NCI-H128 (cell line): ENCODE measurements at regions not wholly inside any gene's neighbourhood (a gene's known extent, or its start where the extent isn't known, plus 50 kb on each side); places are given as distances from the start of the nearest gene placed in this dataset.
"Not testable (repeated sequence)": the region's sequence is repeated elsewhere in the genome, so short reads cannot be mapped to it uniquely, and the experiment has no call there.

Experiments used
- DNase-seq: peaks from one replicate; lab custom pipeline; 2025; ENCODE audit not compliant: unreplicated experiment; lab: John Stamatoyannopoulos, UW

DNA sequence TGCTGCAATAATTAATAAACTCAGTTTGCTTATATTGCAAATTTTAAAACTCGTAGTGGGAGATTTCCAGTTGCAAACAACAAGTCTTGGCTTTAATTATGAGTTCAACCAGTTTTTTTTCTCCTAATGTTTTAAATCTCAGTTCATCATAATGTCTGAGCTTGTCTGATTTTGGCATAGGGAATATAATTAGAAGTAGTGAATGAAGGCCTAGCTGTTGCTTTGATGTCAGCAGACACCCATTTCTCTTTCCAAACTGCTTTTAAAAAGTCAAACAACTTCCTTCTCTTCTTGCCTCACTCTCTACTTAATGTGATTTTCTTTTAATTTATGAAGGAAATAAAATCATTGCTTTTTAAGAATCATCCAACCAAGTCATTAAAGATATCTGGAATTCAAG lies 1462.1 kb downstream of the DPP10 start:
- DNase-seq: no peak

DNA sequence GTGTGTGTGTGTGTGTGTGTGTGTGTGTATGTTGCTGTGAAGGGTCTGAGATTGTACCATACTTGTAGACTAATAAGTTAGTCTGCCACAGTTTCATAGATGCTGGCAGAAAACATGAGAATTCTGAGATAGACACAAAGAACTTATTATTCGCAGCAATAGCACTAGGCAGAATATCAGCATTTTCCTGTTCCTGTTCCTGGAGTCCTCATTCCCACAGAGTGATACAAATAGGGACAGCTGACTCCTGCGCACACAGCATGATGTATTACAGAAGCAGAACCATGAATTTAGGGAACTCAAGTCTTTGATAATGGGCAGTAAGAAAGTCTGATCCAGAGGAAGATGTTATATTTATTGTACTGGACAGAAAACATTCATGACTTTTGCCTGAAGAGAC lies 1466.3 kb downstream of the DPP10 start:
- DNase-seq: no peak

- DNase-seq: no peak
Measured at GRCh38 chr2:115910270-115910669, 1467.8 kb downstream of the DPP10 start.

- no peak for DNase-seq
Measured at GRCh38 chr2:115913921-115914320, 1471.5 kb downstream of the DPP10 start.

- DNase-seq: no peak
Measured at GRCh38 chr2:115921541-115921940, 1479.1 kb downstream of the DPP10 start.

GRCh38 chr2:115939902-115940301 lies 1497.5 kb downstream of the DPP10 start:
- DNase-seq: no peak

DNA sequence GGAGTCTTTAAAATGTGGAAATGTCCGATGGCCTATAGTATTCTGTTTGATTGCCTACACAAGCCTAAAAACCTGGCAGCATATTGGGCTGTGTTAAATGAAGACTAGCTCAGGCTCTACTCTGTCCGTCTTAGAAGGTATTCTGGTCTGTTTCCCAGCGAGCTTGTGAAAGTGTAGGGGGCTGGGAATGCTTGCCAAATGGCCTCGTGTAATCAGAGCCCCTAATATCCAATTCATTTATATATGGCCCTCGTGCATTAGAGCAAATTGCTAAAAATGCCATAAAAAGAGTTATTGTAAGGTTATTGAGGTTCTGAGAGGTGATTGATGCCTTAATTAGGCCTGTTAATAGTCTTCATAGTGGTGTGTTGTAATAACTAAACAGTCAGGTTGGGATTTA lies 1500.4 kb downstream of the DPP10 start:
- no peak for DNase-seq

- no peak for DNase-seq
Measured at GRCh38 chr2:115946341-115946740, 1503.9 kb downstream of the DPP10 start.

DNA sequence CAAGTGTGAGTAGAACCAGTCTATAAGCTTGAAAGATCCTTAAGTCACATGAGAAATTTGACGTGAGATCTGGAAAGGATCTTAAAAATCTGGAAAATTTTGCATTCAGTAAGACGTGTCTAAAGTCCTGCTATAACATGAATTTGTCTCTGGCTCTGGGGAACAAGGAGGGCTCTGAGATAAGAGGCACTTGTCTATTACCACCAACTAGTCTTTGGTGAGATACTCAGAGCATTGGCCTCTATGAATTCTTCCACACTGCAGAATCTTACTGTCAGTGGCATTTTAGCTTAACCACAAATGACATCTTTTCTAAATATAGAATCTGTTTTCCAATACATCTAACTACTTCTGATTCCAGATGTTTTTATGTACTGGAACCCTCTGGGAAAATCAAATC lies 1504.5 kb downstream of the DPP10 start:
- DNase-seq: no peak

DNA sequence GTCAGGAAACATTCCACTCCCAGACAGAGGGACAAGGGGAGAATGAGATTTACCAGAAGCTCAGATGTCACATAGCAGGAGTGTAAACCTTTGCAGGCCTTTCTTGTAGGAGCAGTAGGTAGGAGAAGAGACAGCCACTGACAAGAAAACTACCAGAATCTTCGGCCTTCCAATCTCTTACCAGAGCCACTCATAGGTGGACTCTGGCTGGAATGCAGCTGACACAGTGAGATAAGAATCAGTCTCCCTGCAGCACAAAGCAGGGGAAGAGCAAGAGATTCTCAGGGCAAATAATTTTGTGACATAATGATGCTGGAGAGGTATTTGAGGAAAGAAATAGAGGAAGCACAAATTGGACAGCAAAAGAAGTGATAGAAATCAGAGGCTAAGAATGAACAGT lies 1534.5 kb downstream of the DPP10 start:
- no peak for DNase-seq

GRCh38 chr2:115999039-115999438 lies 1556.6 kb downstream of the DPP10 start:
- no peak for DNase-seq

- DNase-seq: no peak
Measured at GRCh38 chr2:116023026-116023425, 1580.6 kb downstream of the DPP10 start.

- DNase-seq: not testable (repeated sequence)
Measured at GRCh38 chr2:116038758-116039157, 1596.3 kb downstream of the DPP10 start.

DNA sequence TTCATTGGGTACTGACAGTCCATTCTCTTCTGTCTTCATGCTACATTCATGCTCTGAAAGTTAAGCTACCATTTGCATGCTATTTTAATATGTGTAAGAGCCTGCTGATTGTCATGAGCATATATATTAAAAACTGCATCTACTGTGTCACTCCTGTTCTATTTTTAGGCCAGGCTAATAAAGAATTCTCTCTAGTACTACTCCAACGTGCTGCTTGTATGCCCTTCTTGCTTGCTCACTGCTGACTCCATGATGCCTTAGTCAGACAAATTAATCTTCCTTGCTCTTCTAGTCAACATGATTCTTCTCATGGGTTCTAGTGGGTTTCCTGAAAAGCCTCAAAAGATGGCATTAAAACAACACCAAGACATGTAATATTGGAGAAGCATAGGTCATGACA lies 1600.1 kb downstream of the DPP10 start:
- DNase-seq: no peak

GRCh38 chr2:116057538-116057937 lies 1615.1 kb downstream of the DPP10 start:
- DNase-seq: no peak

DNA sequence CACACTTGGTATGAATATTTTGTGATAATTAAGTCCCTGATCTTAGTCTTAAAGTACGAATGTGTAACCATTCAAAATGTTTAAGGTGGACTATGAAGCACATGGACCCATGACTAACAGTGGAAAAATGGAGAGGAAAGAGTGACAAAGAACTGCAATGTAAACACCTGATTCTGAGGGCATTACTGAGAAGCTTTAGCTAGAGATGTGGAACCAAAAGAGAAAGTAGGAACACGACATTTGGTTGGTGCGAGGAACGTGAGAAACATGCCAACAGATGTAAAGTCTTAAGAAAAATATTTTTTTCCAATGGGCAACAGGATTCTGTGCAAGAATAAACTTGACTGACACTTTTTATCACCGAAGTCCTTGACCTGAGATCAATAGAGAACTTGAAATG lies 1618.6 kb downstream of the DPP10 start:
- DNase-seq: no peak

DNA sequence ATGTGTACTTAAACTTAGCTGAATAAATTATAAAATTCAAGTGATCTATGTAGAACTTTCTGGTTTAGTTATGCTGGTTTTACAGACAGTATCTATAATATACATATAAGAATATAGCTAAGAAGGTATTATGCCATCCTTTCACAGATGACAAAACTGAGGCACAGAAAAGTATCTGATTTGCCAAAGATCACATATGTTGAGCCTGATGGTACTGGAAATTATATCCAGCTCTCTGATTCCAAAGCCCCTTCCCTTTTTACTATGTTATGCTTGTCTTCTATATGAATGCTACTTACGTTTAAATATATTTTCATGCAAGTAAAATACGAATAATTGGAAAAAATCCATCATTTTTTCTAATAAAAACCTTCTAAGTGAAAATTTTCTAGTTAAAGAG lies 1631.3 kb downstream of the DPP10 start:
- no peak for DNase-seq

DNA sequence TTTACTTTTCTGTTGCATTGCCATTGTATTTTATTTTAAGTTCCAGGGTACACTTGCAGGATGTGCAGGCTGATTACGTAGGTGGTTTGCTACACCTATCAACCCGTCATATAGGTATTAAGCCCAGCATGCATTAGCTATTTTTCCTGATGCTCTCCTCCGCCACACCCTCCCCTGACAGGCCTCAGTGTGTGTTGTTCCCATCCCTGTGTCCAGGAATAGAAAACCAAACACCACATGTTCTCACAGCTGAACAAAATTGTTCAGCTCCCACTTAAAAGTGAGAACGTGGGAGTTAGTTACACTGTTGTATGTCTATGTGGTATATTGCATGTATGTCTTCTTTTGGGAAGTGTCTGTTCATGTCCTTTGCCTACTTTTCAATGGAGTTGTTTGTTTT lies 1631.7 kb downstream of the DPP10 start:
- DNase-seq: no peak

- no peak for DNase-seq
Measured at GRCh38 chr2:116088236-116088635, 1645.8 kb downstream of the DPP10 start.

DNA sequence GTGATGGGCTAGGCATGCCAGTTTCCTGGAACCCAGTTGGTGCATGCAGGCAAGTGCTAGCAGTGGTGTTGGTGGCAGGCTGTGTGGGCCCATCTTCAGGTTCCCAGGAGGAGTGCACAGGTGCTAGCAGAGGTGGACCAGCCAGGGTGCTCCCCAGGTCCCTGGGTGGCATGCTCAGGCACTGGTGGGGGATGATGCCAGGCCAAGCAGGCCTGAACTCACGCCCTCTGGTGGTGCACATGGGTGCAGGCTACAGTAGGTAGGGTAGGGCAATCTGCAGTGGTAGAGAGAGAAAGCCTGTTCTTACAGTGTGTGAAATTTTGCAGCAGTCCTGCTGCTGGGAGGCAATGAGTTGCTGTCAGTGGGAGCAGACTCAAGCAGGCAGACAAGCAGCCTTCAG lies 1651.8 kb downstream of the DPP10 start:
- DNase-seq: no peak

GRCh38 chr2:116095636-116096035 lies 1653.2 kb downstream of the DPP10 start:
- DNase-seq: no peak

- no peak for DNase-seq
Measured at GRCh38 chr2:116098049-116098448, 1655.6 kb downstream of the DPP10 start.

DNA sequence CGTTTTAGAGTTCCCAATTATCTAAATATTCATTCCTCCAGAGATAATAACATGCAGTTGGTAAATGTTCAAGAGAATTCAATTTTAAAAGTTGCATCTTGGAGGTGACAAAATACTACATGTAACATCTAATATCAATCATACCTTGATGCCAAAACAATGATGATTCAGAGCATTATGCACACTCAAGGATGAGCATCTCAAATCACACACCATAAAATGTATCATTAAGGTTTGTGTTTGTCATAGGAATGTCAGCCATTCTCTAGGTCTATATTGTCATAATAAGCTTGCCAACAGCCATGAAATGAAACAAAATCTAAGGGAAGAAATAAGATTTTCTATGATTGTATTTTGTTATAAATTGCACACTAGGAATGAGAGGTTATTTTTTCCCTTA lies 1667.0 kb downstream of the DPP10 start:
- DNase-seq: no peak

- no peak for DNase-seq
Measured at GRCh38 chr2:116117845-116118244, 1675.4 kb downstream of the DPP10 start.
